GM19468 (cell line): ENCODE measurements at regions not wholly inside any gene's neighbourhood (a gene's known extent, or its start where the extent isn't known, plus 50 kb on each side); places are given as distances from the start of the nearest gene placed in this dataset.
"Not testable (repeated sequence)": the region's sequence is repeated elsewhere in the genome, so short reads cannot be mapped to it uniquely, and the experiment has no call there.

ENCODE experiments used
- ATAC-seq: cut with Tn5 transposase; IDR thresholded peaks from one replicate; pipeline ENCODE4 v1.9.1; 2021; ENCODE audit warnings: mild to moderate bottlenecking, moderate library complexity, moderate number of reproducible peaks; ENCODE audit not compliant: unreplicated experiment; ENCODE audit errors: extremely low read depth

DNA sequence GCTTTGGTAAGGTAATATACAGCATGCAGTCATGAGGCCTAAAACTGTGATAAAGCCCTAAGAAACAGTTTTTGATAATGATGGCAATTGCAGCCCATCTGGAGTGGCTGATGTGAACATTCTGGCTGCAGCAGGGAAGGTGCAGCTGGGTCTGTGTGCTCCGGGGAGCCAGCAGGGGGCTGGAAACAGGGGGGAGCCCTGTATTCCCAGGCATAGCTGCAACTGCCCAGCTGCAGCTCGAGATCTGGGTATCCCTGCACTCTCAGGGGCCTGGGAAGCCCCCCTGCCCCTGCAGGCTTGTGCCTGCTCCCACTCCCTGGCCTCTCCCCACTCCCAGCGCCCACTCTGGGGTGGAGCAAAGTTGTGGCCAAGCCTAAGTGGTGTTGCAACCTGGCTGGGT, 95.6 kb downstream of the RRAGB start:
- ATAC-seq = no peak

DNA sequence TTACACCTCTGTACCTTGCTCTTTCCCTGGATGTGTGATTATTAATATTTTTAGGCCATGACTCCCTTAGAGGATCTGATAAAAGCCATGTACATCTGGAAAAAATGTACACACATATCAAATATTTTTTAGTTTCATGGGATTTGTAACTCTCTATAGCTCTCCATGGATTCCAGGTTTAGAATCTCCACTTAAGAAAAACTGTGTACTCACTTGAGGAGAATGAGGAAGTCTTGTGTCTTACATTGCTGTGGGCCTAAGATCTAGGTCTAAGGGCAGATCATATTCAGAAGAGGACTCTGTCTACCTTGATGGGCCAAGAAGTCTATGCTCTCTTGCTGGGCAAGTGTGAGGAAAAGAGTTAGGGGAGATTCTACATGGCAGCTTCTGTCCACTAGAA, 98.0 kb downstream of the RRAGB start:
- ATAC-seq = no peak

DNA sequence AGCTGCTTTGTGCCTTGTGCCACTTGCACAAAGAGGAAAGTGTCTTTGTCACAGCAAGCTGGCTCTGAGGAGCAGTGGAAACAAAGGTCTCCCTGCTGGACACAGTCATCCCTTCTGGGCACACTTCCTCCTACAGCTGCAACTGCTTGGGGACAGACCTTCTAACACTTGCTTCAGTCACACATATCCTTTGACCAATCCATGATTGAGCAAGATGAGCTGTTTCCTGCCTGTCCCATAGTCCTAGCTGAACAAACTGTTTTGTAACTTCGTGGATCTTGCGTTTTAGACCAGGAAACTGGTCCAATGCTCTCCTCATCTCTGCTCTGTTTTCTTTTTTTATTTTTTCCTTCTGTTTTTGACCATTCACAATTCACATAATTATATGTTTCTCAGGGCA, 98.5 kb downstream of the RRAGB start:
- ATAC-seq = no peak

DNA sequence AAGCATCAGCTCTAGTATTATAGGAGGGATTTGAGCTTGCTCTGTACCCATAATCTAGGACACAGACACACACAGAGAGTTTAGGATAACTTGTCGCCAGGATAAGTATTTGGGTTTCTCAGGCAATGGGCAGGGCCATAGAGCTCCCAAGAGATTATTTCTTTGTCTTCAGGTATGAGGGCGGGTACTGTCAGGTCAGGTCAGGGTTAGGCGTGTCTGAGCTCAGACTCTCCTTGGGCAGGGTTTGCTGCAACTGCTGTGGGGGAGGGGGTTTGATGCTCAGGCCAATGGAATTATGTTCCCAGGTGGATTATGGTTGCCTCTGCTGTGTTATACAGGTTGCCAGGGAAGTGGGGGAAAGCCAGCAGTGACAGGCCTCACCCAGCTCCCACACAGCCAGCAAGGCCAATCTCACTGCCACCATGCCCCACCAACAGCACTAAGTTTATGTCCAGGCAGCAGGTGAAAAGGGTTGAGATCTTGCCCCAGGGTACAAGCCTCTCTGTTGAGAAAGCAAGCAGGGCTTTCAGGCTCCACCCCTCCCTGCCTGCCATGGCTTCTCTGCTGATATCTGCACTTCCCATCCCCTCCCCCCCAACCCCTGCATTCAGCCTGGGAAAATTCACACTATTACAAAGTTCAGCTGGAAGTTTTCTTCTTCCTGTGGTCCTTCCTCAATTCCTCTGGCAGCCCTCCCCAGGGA, 101.3 kb downstream of the RRAGB start:
- no peak for ATAC-seq

DNA sequence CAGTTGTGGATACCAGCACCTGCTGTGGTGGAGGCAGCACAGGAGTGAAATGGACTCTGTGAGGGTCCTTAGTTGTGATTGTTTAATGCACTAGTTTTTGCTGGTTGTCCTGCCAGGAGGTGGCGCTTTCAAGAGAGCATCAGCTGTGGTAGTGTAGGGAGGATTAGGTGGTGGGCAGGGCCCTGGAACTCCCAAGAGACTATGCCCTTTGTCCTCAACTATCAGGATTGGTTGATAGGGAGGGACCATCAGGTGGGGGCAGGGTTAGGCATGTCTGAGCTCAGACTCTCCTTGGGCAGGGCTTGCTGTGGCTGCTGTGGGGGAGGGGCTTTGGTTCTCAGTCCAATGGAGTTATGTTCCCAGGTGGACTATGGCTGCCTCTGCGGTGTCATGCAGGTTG, 121.9 kb downstream of the RRAGB start:
- no peak for ATAC-seq

DNA sequence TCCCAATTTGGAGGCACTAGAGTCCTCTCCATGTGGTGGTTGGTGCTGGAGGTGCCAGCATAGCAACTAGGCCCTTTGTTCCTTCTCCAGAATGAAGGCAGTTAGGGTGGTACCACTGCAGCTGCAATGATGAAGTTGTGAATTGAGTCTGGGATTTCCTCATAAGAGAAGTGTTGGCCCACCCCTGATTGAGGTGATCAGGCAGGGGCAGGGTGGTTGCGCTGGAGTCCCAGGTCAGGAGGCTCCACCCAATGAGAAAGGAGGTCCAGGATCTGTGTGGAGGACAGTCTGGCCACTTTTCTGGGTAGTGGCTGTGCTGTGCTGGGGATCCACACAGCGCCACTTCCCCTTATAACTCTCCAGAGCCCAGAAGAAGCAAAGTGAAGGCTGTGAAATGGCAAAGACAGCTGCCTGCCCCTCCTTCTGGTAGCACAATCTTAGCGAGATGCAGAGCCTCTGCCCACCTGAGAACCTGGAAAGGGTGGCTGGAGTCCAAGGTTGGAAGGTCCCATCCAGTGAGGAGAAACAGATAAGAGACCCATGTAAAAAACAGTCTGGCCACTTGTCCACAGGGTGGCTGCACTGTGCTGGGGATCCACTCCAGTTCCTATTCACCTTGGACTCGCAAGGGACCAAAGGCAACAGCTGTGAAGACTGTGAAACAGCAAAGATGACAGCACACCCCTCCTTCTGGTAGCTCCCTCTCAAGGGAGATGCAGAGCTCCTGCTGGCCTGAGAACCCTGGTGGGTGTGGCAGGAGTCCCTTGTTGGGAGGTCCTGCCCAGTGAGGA, 124.6 kb downstream of the RRAGB start:
- ATAC-seq = no peak

DNA sequence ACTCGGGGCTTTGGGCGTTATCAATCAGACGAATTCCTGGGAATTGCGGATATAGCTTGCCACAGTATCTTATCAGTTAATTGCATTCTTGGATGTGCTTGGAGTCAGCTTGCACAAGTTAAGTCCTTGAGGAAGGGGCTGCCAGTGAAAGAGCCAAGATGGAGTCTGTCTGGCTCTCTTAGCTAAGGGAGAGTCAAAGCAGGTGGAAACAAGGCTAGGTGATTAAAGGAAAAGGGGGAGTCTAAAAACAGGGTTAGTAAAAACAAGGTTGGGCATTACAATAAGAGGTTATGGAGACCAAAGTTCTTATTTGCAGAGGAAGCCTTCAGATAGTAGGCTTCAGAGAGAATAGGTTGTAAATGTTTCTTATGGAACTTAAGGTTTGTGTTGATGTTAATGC, 149.2 kb downstream of the RRAGB start:
- not testable (repeated sequence) for ATAC-seq

DNA sequence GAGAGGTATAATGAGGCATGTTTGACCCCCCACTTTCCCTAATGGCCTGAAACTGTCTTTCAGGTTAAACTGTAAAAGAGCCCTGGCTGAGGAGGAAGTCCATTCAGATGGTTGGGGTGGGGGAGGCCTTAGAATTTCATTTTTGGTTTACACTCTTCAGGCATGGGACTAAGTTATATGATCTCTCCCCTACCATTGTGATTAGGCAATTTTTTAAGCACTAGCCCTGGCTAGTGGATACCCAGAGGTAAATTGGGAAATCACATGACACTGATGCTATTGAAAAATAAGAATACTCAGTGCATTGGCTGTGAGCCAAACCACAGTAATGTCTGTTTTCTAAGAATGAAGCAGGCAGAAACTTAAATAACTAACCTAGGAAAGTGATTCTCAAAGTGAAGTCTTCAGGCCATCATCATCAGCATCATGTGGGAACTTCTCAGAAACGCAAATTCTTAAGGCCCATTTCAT, 149.7 kb downstream of the RRAGB start:
- peak; percentile 34 for ATAC-seq

DNA sequence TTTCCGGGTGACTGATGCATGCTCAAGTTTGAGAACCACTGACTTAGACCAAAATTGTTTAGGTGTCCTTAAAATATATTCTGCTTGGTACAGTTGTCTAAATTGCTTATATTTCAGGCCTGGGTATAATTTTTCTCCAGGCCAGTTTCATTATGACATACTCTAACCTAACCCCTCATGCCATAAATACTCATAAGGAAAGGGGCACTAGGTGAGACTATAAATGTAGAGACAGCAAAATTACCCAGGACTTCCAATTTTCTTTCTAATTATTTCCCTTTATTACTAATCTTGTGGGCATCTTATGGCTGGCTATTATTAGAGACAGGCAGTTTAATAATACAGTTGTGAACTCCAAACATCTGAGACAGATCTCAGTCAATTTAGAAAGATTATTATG, 150.2 kb downstream of the RRAGB start:
- ATAC-seq = peak; percentile 48

DNA sequence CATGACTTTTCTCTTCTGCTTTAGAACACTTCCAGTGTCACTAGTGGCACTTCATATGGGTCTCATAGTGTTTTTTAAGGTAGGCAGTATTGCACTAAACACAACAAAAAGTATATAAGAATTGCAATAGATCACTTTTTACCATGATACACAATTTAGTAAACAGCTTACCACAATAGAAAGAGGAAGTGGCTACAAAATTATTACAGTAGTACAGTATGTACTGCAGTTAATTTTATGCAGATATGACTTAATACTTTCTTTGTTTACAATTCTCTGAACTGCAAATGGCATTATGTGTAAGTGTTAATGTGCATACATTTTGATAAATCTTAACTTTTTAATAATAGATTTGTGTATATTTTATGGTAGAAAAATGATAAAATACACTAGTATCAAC, 157.3 kb downstream of the RRAGB start:
- no peak for ATAC-seq

DNA sequence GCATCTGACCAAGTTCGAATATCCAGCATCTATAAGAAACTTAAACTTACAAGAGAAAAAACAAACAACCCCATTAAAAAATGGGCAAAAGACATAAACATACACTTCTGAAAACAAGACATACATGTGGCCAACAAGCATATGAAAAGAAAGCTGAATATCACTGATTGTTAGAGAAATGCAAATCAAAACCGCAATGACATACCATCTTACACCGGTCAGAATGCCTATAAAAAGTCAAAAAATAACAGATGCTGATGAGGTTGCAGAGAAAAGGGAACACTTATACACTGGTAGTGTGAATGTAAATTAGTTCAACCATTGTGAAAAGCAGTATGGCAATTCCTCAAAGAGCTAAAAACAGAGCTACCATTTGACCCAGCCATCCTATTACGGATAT, 166.0 kb downstream of the RRAGB start:
- not testable (repeated sequence) for ATAC-seq

DNA sequence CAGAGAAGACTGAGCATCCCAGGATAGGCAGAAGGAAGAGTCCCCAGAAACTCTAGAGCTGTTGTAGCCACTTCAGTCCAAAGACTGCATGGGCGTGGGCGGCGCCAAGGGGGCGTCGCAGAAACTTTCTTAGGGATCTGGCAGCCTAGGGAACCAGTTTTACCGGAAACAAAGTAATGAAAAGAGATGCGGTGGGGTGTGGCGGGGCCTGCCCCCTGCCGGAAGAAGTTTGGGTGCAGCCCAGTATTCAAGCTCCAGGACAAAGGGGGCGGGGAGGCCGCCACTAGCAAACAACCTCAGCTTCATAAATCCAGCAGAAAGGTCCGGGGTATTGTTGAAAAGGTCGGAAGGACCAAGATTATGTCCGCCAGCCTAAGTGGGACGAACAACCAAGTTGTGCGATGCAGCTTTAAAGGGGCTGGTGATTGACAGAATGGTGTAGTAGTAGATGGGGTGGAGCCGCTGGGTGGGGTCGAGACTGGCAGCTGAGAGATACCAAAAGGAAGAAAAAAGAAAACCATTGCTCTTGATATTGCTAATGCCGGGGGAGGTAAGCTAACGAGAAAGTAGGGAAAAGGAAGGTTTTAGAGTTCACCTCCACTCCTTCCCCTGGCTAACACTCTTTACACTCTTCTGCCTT, 190.5 kb downstream of the RRAGB start:
- peak; percentile 51 for ATAC-seq

DNA sequence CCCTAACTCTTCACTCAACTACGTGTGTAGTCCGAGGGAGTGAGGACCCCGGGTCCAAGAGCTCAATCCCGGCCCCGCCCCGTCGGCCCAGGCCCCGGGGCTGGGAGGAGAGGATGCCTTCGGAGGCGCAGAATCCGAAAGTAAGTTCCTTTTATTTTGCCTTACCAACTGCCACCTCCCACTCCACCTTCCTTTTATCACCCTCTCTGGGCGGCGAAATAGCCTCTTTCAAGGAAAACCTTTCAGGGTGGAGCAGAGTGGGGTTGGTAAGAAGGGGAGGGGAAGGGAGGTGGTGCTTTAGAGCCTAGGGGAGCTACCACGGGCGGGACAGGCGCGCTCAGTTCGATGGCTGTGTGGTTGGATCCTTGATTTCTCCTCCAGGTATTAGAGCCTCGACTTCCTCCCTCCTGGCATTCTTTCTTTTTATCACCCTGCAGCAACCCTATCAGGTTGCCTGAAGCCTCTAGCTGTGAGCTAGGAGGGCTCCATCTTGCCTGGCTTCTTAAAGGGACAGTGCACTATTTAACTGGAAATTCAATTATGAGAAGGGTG, 191.2 kb downstream of the RRAGB start:
- no peak for ATAC-seq

DNA sequence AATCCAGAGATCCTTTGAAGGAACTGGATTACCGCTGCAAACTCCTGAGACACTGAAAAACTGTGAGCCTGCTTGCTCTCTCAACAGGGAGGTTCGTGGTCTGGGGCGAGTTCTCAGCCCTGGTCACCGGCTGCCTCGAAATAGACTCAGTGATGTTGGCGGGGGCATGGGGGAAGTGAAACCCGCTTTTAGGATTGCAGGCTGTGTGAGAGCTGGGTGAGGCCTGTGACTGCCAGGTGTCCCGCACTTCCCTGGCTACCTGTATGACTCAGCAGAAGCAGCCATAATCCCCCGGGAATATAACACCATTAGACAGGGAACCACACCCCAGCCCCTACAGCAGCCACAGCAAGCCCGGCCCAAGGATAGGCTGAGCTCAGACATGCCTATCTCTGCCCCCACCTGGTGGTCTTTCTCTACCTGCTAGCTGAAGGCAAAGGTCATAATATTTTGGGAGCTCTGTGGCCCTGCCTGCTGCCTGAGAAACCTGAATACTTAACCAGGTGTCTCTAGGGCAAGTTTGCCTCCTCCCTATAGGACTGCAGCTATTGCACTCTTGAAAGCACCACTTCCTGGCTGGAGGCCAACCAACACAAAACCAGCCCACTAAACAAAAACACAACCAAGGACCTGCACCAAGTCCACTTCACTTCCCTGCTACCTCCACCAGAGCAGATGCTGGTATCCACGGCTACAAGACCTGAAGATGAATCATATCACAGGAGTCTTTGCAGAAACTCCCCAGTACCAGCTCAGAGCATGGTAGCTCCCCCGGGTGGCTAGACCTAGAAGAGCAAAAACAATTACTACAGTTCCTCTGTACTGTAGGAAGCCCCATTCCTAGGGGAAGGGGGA, 202.0 kb downstream of the RRAGB start:
- peak; percentile 77 for ATAC-seq

DNA sequence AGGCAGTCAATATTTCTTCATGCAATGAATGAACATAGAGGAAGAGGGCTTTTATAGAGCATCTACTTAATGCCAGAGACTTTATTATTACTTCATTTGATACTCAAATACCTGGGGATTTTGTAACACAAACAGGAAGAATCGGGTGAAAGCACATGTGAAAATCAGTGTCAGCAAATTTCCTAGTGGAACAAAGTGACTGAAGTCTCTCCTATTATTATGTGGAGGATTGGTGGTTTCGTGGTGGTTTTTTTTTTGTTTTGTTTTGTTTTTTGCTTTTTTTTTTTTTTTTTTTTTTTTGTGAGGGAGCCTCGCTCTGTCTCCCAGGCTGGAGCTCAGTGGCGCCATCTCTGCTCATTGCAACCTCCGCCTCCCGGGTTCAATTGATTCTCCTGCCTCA, 207.0 kb downstream of the RRAGB start:
- ATAC-seq = no peak

DNA sequence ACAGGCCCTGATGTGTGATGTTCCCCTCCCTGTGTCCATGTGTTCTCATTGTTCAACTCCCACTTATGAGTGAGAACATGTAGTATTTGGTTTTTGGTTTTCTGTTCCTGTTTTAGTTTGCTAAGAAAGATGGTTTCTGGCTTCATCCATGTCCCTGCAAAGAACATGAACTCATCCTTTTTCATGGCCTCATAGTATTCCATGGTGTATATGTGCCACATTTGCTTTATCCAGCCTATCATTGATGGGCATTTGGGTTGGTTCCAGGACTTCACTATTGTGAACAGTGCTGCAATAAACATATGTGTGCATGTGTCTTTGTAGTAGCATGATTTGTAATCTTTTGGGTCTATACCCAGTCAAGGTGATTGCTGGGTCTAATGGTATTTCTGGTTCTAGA, 211.0 kb downstream of the RRAGB start:
- ATAC-seq = not testable (repeated sequence)
